Mammary epithelial cell (primary cell): ENCODE measurements at regions not wholly inside any gene's neighbourhood (a gene's known extent, or its start where the extent isn't known, plus 50 kb on each side); places are given as distances from the start of the nearest gene placed in this dataset.

Experiments
- EZH2 ChIP-seq: IDR thresholded peaks from 2 replicates; pipeline ENCODE4 v1.6.1; 2012; ENCODE audit warnings: low read length, inconsistent platforms, borderline replicate concordance
- TF ChIP-seq, protein P1 (sequence below), 2 donors: IDR thresholded peaks in 1 of 2; conservative IDR thresholded peaks in 1 of 2; 2 replicates each; pipeline ENCODE4 v1.5.1; 2011 to 2012; ENCODE audit warnings: inconsistent platforms in 2 of 2, low read length in 2 of 2, mild to moderate bottlenecking in 2 of 2, control low read depth in 1 of 2, low read depth in 1 of 2; ENCODE audit not compliant: insufficient read depth in 1 of 2; ENCODE audit errors: extremely low read depth in 1 of 2

DNA sequence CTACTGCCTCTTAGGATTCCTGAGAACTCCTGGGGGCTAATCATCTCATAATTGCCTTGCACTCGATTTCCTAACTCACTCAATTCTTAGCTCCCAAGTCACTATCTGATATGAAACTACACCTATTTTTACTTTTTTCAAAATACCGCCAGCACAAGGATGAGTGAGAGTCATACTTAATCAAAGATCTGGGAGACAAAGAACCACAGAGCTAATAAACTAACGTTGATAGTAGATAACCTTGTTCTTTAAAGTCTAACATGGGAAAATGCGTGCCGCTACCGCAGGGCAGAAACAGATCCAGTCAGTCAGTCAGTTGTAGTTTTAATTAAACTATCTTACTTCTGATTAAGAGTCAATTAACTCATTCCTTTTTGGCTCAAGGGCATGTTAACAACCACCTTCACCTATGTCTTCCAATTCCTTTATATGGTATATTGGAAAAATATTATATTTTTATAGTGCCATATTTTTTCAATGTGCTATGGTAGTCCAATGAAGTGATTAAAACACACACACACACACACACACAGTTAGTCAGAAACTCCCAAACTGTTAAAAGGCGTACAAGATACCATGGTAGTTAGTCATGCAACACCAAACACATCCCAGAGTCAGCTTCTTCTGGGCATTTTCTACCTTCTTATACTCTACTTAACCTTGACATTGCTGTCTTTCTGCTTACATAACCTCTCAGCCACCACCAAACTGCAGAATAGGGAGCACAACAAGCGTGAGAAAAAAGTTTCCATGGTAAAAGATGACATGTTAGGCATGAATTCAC, 114.0 kb downstream of the KLHL28 start:
- TF ChIP-seq, protein P1, sequence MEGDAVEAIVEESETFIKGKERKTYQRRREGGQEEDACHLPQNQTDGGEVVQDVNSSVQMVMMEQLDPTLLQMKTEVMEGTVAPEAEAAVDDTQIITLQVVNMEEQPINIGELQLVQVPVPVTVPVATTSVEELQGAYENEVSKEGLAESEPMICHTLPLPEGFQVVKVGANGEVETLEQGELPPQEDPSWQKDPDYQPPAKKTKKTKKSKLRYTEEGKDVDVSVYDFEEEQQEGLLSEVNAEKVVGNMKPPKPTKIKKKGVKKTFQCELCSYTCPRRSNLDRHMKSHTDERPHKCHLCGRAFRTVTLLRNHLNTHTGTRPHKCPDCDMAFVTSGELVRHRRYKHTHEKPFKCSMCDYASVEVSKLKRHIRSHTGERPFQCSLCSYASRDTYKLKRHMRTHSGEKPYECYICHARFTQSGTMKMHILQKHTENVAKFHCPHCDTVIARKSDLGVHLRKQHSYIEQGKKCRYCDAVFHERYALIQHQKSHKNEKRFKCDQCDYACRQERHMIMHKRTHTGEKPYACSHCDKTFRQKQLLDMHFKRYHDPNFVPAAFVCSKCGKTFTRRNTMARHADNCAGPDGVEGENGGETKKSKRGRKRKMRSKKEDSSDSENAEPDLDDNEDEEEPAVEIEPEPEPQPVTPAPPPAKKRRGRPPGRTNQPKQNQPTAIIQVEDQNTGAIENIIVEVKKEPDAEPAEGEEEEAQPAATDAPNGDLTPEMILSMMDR (conservative IDR thresholded peaks at IDR 0.05 in 1 of 2, IDR thresholded peaks at IDR 0.05 in 1 of 2; ENCODE audit: extremely low read depth in 1 of 2, insufficient read depth in 1 of 2, low read depth in 1 of 2, low read length in 2 of 2) = no peak
- no peak for TF ChIP-seq EZH2
